ENCODE measurements at regions not wholly inside any gene's neighbourhood (a gene's known extent, or its start where the extent isn't known, plus 50 kb on each side); places are given as distances from the start of the nearest gene placed in this dataset.

- TF ChIP-seq POLR2AphosphoS5 (IDR thresholded peaks at IDR 0.05) (no peak), POLR2A (IDR thresholded peaks at IDR 0.05) (no peak)
Measured at GRCh38 chr3:152922554-152922953, 87.6 kb downstream of the P2RY1 start.
